IMR-90 (cell line): ENCODE measurements at regions not wholly inside any gene's neighbourhood (a gene's known extent, or its start where the extent isn't known, plus 50 kb on each side); places are given as distances from the start of the nearest gene placed in this dataset.

Source experiments
- ATAC-seq: fragments of 200-7000 bp; cut with Tn5 transposase; 2 replicates; pipeline ENCODE4 v1.9.1; 2020; ENCODE audit warnings: low read depth, mild to moderate bottlenecking, moderate library complexity
- BruUV-seq: library from RNA; stranded (reverse); fragments of 400-500 nt; replicated peaks from 2 replicates; lab custom pipeline; 2021; lab: Mats Ljungman, UMichigan
- CTCF ChIA-PET: fragments of 300-600 bp; formaldehyde crosslinking; extraction: SDS; loops from one replicate; lab custom pipeline; 2021; ENCODE audit warnings: antibody characterized with exemption; lab: Yijun Ruan, JAX
- POLR2A ChIA-PET: fragments of 300-600 bp; sonication (Branson Sonifier 250); formaldehyde crosslinking; loops from one replicate; lab custom pipeline; 2022; ENCODE audit warnings: antibody characterized with exemption; ENCODE audit not compliant: unreplicated experiment; lab: Charles Lee
- DNase-seq: peaks from one replicate; pipeline ENCODE4 v3.0.0; 2013
- H2AFZ ChIP-seq: replicated peaks from 2 replicates; pipeline ENCODE3; 2013; ENCODE audit warnings: low read length, mild to moderate bottlenecking; ENCODE audit not compliant: poor library complexity
- H2AK5ac ChIP-seq: 2 replicates; pipeline ENCODE4 v1.6.1; 2013; ENCODE audit warnings: low read depth, low read length, inconsistent platforms
- H2AK9ac ChIP-seq: replicated peaks from 2 replicates; pipeline ENCODE3; 2013; ENCODE audit warnings: mild to moderate bottlenecking, low read depth, low read length, moderate library complexity; ENCODE audit not compliant: poor library complexity
- H2BK120ac ChIP-seq: 2 replicates; pipeline ENCODE4 v1.6.1; 2013; ENCODE audit warnings: low read depth, low read length, inconsistent platforms
- H2BK15ac ChIP-seq: 3 replicates; pipeline ENCODE4 v1.6.1; 2013; ENCODE audit warnings: low read depth, low read length, inconsistent platforms
- H2BK20ac ChIP-seq: 2 replicates; pipeline ENCODE4 v1.6.1; 2013; ENCODE audit warnings: low read depth, mild to moderate bottlenecking, inconsistent platforms, low read length, moderate library complexity
- H2BK5ac ChIP-seq: 2 replicates; pipeline ENCODE4 v1.6.1; 2013; ENCODE audit warnings: mild to moderate bottlenecking, low read depth, low read length, inconsistent platforms; ENCODE audit not compliant: poor library complexity, severe bottlenecking
- H3K14ac ChIP-seq: replicated peaks from 2 replicates; pipeline ENCODE4 v1.6.1; 2013; ENCODE audit warnings: low read depth, low read length, inconsistent platforms
- H3K18ac ChIP-seq: 2 replicates; pipeline ENCODE4 v1.6.1; 2013; ENCODE audit warnings: low read depth, low read length, control low read depth
- H3K23ac ChIP-seq: 2 replicates; pipeline ENCODE4 v1.6.1; 2013; ENCODE audit warnings: low read depth, low read length, inconsistent platforms
- H3K27ac ChIP-seq: 2 replicates; pipeline ENCODE4 v1.5.1; 2013; ENCODE audit warnings: mild to moderate bottlenecking, control low read depth, low read length; ENCODE audit not compliant: insufficient read depth
- H3K27me3 ChIP-seq: 2 replicates; pipeline ENCODE4 v1.6.1; 2013; ENCODE audit warnings: low read length; ENCODE audit not compliant: control insufficient read depth, insufficient read depth
- H3K36me3 ChIP-seq: 2 replicates; pipeline ENCODE4 v1.6.1; 2013; ENCODE audit warnings: low read length, mixed read lengths; ENCODE audit not compliant: control insufficient read depth, insufficient read depth
- H3K4ac ChIP-seq: 2 replicates; pipeline ENCODE4 v1.6.1; 2013; ENCODE audit warnings: low read depth, low read length, inconsistent platforms
- H3K4me1 ChIP-seq: 2 replicates; pipeline ENCODE4 v1.6.1; 2013; ENCODE audit warnings: low read length, mixed read lengths; ENCODE audit not compliant: control insufficient read depth, insufficient read depth
- H3K4me2 ChIP-seq: 2 replicates; pipeline ENCODE4 v1.6.1; 2013; ENCODE audit warnings: low read depth, mild to moderate bottlenecking, control low read depth, low read length, moderate library complexity
- H3K4me3 ChIP-seq: 2 replicates; pipeline ENCODE4 v1.5.1; 2013; ENCODE audit warnings: low read depth, mild to moderate bottlenecking, control low read depth, low read length, moderate library complexity; ENCODE audit not compliant: insufficient read depth
- H3K56ac ChIP-seq: 2 replicates; pipeline ENCODE4 v1.6.1; 2013; ENCODE audit warnings: low read length, inconsistent platforms; ENCODE audit not compliant: insufficient read depth; ENCODE audit errors: extremely low read depth
- H3K79me1 ChIP-seq, 2 experiments: 2 replicates each; pipeline ENCODE4 v1.6.1; 2013; ENCODE audit warnings: low read length in 2 of 2, inconsistent platforms in 1 of 2, low read depth in 1 of 2
- H3K9ac ChIP-seq: 2 replicates; pipeline ENCODE4 v1.6.1; 2013; ENCODE audit warnings: low read depth, low read length, control low read depth
- H3K9me1 ChIP-seq: 2 replicates; pipeline ENCODE4 v1.6.1; 2013; ENCODE audit warnings: low read length, inconsistent platforms; ENCODE audit not compliant: insufficient read depth
- H3K9me3 ChIP-seq: 2 replicates; pipeline ENCODE4 v1.6.1; 2013; ENCODE audit warnings: low read length; ENCODE audit not compliant: control insufficient read depth, insufficient read depth
- H4K20me1 ChIP-seq: 2 replicates; pipeline ENCODE4 v1.6.1; 2013; ENCODE audit warnings: low read length, inconsistent platforms; ENCODE audit not compliant: insufficient read depth
- H4K5ac ChIP-seq: 2 replicates; pipeline ENCODE4 v1.6.1; 2013; ENCODE audit warnings: mild to moderate bottlenecking, low read depth, low read length, control low read depth
- H4K8ac ChIP-seq, 2 experiments: 2 replicates each; pipeline ENCODE4 v1.6.1; 2013; ENCODE audit warnings: low read depth in 2 of 2, low read length in 2 of 2, control low read depth in 1 of 2, inconsistent platforms in 1 of 2
- H4K91ac ChIP-seq: 2 replicates; pipeline ENCODE4 v1.6.1; 2013; ENCODE audit warnings: low read depth, low read length, inconsistent platforms; ENCODE audit not compliant: insufficient read depth
- BHLHE40 ChIP-seq: fragments of 150-350 bp; IDR thresholded peaks from 2 replicates; pipeline ENCODE4 v1.6.1; 2016; ENCODE audit warnings: mild to moderate bottlenecking, low read depth, low read length
- CEBPB ChIP-seq: IDR thresholded peaks from 2 replicates; pipeline ENCODE4 v1.6.1; 2012; ENCODE audit warnings: low read depth, low read length, improper control_type of control experiment
- CHD1 ChIP-seq: IDR thresholded peaks from 2 replicates; pipeline ENCODE4 v1.6.1; 2012; ENCODE audit warnings: low read depth, low read length, improper control_type of control experiment
- CTCF ChIP-seq: conservative IDR thresholded peaks from 2 replicates; pipeline ENCODE4 v1.5.1; 2012; ENCODE audit warnings: mild to moderate bottlenecking, low read depth, low read length, improper control_type of control experiment
- ELK1 ChIP-seq: fragments of 150-350 bp; IDR thresholded peaks from 2 replicates; pipeline ENCODE4 v1.6.1; 2016; ENCODE audit warnings: low read depth, mild to moderate bottlenecking, low read length, moderate library complexity, borderline replicate concordance
- FOS ChIP-seq: fragments of 150-350 bp; IDR thresholded peaks from 2 replicates; pipeline ENCODE4 v1.6.1; 2016; ENCODE audit warnings: low read depth, low read length
- MAFK ChIP-seq: IDR thresholded peaks from 2 replicates; pipeline ENCODE4 v1.6.1; 2012; ENCODE audit warnings: low read depth, low read length, improper control_type of control experiment
- MAZ ChIP-seq: IDR thresholded peaks from 2 replicates; pipeline ENCODE4 v1.6.1; 2012; ENCODE audit warnings: low read depth, mild to moderate bottlenecking, low read length, improper control_type of control experiment, moderate library complexity, borderline replicate concordance
- MXI1 ChIP-seq: IDR thresholded peaks from 2 replicates; pipeline ENCODE4 v1.6.1; 2012; ENCODE audit warnings: low read depth, mild to moderate bottlenecking, low read length, moderate library complexity, borderline replicate concordance
- NFE2L2 ChIP-seq: fragments of 150-350 bp; IDR thresholded peaks from 2 replicates; pipeline ENCODE4 v1.6.1; 2016; ENCODE audit warnings: low read depth, mild to moderate bottlenecking, low read length
- POLR2A ChIP-seq: IDR thresholded peaks from 2 replicates; pipeline ENCODE4 v1.6.1; 2012; ENCODE audit warnings: mild to moderate bottlenecking, low read depth, low read length
- RAD21 ChIP-seq: IDR thresholded peaks from 2 replicates; pipeline ENCODE4 v1.6.1; 2012; ENCODE audit warnings: low read length, improper control_type of control experiment
- RCOR1 ChIP-seq: IDR thresholded peaks from 2 replicates; pipeline ENCODE4 v1.6.1; 2012; ENCODE audit warnings: mild to moderate bottlenecking, low read length, improper control_type of control experiment; ENCODE audit not compliant: insufficient replicate concordance
- RFX5 ChIP-seq: IDR thresholded peaks from 2 replicates; pipeline ENCODE4 v1.8.0; 2012; ENCODE audit warnings: low read depth, mild to moderate bottlenecking, low read length, moderate library complexity
- SMC3 ChIP-seq: fragments of 150-350 bp; IDR thresholded peaks from 2 replicates; pipeline ENCODE4 v1.6.1; 2016; ENCODE audit warnings: low read depth, mild to moderate bottlenecking, antibody characterized with exemption, low read length, moderate library complexity
- USF2 ChIP-seq: fragments of 150-350 bp; IDR thresholded peaks from 2 replicates; pipeline ENCODE4 v1.6.1; 2017; ENCODE audit warnings: mild to moderate bottlenecking, antibody characterized with exemption, low read length, low read depth
- WGBS, 2 experiments: methylation state at CpG; one replicate each; pipeline versions ENCODE4 v1.1.5 to v1.1.7; 2013; ENCODE audit warnings: missing lambda C conversion rate in 2 of 2; ENCODE audit not compliant: insufficient read length in 1 of 2; ENCODE audit errors: extremely low coverage in 2 of 2; 5-methylcytosine and 5-hydroxymethylcytosine counted together
- dilution Hi-C: fragments of 300-500 bp; cut with HindIII; formaldehyde crosslinking; loops from one replicate; pipeline ENCODE4 v1.14.3; 2018; ENCODE audit warnings: low sequenced_read_pairs; ENCODE audit not compliant: unreplicated experiment
- in situ Hi-C: fragments of 300-500 bp; cut with MboI; formaldehyde crosslinking; loops from 3 replicates; pipeline ENCODE4 v1.14.3; 2019; ENCODE audit warnings: low sequenced_read_pairs, inconsistent platforms, mixed read lengths
- intact Hi-C: fragments of 100-400 bp; cut with micrococcal nuclease; formaldehyde crosslinking; loops from 2 replicates; pipeline ENCODE4 v1.10.0; 2022

GRCh38 chr6:71391126-71391525, 102.5 kb downstream of the OGFRL1 start:
- Histone ChIP-seq H4K8ac (no peak overlapping the region), H3K4me1 (peaks cover 28% of the 10 kb centered on the region), H3K9ac (no peak overlapping the region), H3K27me3 (no peaks in the 10 kb centered on the region), H3K36me3 (no peaks in the 10 kb centered on the region), H2BK120ac (no peak overlapping the region), H3K4ac (peak overlapping the region; percentile 15; the same call in 1 of the 2 replicates), H2BK20ac (0 out of 2 replicates have a peak overlapping the region, but pooled peaks have one; percentile 26), H2BK15ac (peak overlapping the region; percentile 58; the same call in 1 of the 3 replicates), H2AK9ac (no peak overlapping the region), H2AFZ (no peak overlapping the region), H3K4me3 (no peak overlapping the region), H3K79me1 (peaks cover 33 to 52% of the 10 kb centered on the region in 2 experiments), H4K20me1 (no peaks in the 10 kb centered on the region), H2AK5ac (0 out of 2 replicates have a peak overlapping the region, but pooled peaks have one; percentile 20), H4K5ac (no peak overlapping the region), H2BK5ac (no peak overlapping the region), H3K4me2 (no peak overlapping the region), H3K23ac (no peak overlapping the region), H3K56ac (no peak overlapping the region), H3K14ac (no peak overlapping the region; the same call in 1 of the 2 replicates), H3K27ac (no peak overlapping the region), H3K9me3 (no peaks in the 10 kb centered on the region), H3K18ac (no peak overlapping the region; the same call in 1 of the 2 replicates), H4K91ac (no peak overlapping the region), H3K9me1 (peaks cover 11% of the 10 kb centered on the region)
- ChIA-PET CTCF (no interaction called here), POLR2A (no interaction called here)
- no CpG with 5 or more reads among the region's 1 CpG for WGBS, 2 experiments
- intact Hi-C loops (no loop called here), in situ Hi-C loops (loop anchor here (25.0 kb wide), 1 partner anchor 696 kb away; no protein-coding TSS in a partner anchor), dilution Hi-C loops (no loop called here)
- BruUV-seq = no TSS peak
- DNase-seq = no peak
- TF ChIP-seq USF2 (no peak), CTCF (no peak), MXI1 (no peak), RFX5 (no peak), MAZ (no peak), CHD1 (no peak), FOS (no peak), NFE2L2 (no peak), RAD21 (no peak), ELK1 (no peak), RCOR1 (no peak), MAFK (no peak), CEBPB (no peak), BHLHE40 (no peak), POLR2A (no peak), SMC3 (no peak)
- ATAC-seq = no peak
